Bone marrow (tissue), 2 donors: ENCODE measurements at regions not wholly inside any gene's neighbourhood (a gene's known extent, or its start where the extent isn't known, plus 50 kb on each side); places are given as distances from the start of the nearest gene placed in this dataset.
"Not testable (repeated sequence)": the region's sequence is repeated elsewhere in the genome, so short reads cannot be mapped to it uniquely, and the experiment has no call there.

Source experiments
- DNase-seq, 2 donors: peaks; one replicate each; lab custom pipeline; 2025; lab: John Stamatoyannopoulos, UW

GRCh38 chr2:58629545-58630119 is 388.5 kb upstream of the FANCL start:
- DNase-seq, result no peak

- DNase-seq, result no peak
Observed at GRCh38 chr2:58620896-58621295, 379.8 kb upstream of the FANCL start.

- DNase-seq, result no peak
Observed at GRCh38 chr2:58620093-58620492, 379.0 kb upstream of the FANCL start.

- no peak for DNase-seq
Observed at GRCh38 chr2:58616961-58617360, 375.8 kb upstream of the FANCL start.

GRCh38 chr2:58614219-58614618 is 373.1 kb upstream of the FANCL start:
- DNase-seq, result peak in 1 of 2 donors; percentile 25

- no peak for DNase-seq
Observed at GRCh38 chr2:58612973-58613372, 371.8 kb upstream of the FANCL start.

GRCh38 chr2:58609326-58609725 is 368.2 kb upstream of the FANCL start:
- DNase-seq, result peak in 1 of 2 donors; percentile 61

GRCh38 chr2:58608146-58608545 is 367.0 kb upstream of the FANCL start:
- DNase-seq, result no peak

- no peak for DNase-seq
Observed at GRCh38 chr2:58607448-58607847, 366.3 kb upstream of the FANCL start.

GRCh38 chr2:58606799-58607198 is 365.7 kb upstream of the FANCL start:
- DNase-seq, result peak in 1 of 2 donors; percentile 66

GRCh38 chr2:58604096-58604495 is 363.0 kb upstream of the FANCL start:
- no peak for DNase-seq

- DNase-seq, result no peak
Observed at GRCh38 chr2:58601017-58601416, 359.9 kb upstream of the FANCL start.

- no peak for DNase-seq
Observed at GRCh38 chr2:58598171-58598570, 357.0 kb upstream of the FANCL start.

- DNase-seq, result no peak
Observed at GRCh38 chr2:58595714-58596113, 354.6 kb upstream of the FANCL start.

- DNase-seq, result no peak
Observed at GRCh38 chr2:58594762-58595161, 353.6 kb upstream of the FANCL start.

GRCh38 chr2:58594175-58594574 is 353.1 kb upstream of the FANCL start:
- no peak for DNase-seq

GRCh38 chr2:58586178-58586577 is 345.1 kb upstream of the FANCL start:
- DNase-seq, result not testable (repeated sequence)

GRCh38 chr2:58585233-58585632 is 344.1 kb upstream of the FANCL start:
- DNase-seq, result no peak

GRCh38 chr2:58584606-58585118 is 343.5 kb upstream of the FANCL start:
- no peak for DNase-seq

- DNase-seq, result no peak
Observed at GRCh38 chr2:58578276-58578675, 337.2 kb upstream of the FANCL start.

- DNase-seq, result no peak
Observed at GRCh38 chr2:58574873-58575272, 333.7 kb upstream of the FANCL start.

- DNase-seq, result no peak
Observed at GRCh38 chr2:58572731-58573130, 331.6 kb upstream of the FANCL start.

GRCh38 chr2:58571181-58571852 is 330.2 kb upstream of the FANCL start:
- DNase-seq, result peak in 1 of 2 donors; percentile 69
